ENCODE measurements at regions not wholly inside any gene's neighbourhood (a gene's known extent, or its start where the extent isn't known, plus 50 kb on each side); places are given as distances from the start of the nearest gene placed in this dataset.

DNA sequence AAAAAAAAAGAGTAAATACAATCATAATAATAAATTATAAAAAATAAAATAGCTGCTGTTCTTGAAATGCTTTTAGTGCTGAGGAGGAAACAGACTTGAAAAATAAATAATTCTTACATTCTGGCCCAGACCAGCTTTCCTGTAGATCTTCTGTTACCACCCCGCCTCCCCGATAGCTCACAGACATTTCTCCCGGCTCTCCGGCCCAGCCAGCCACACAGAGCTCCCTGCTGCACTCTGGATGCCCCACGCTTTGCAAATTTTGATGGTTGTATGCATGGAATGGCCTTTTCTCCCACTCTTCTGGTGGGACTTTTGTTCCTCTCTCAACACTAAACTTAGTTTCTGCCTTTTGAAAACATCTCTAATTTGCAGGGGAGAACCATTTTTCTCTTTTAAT lies 249.3 kb downstream of the ATP23 start:
- TF ChIP-seq EZH2phosphoT487 (IDR thresholded peaks at IDR 0.05; ENCODE audit: low read depth): no peak
- TF ChIP-seq, protein P1, sequence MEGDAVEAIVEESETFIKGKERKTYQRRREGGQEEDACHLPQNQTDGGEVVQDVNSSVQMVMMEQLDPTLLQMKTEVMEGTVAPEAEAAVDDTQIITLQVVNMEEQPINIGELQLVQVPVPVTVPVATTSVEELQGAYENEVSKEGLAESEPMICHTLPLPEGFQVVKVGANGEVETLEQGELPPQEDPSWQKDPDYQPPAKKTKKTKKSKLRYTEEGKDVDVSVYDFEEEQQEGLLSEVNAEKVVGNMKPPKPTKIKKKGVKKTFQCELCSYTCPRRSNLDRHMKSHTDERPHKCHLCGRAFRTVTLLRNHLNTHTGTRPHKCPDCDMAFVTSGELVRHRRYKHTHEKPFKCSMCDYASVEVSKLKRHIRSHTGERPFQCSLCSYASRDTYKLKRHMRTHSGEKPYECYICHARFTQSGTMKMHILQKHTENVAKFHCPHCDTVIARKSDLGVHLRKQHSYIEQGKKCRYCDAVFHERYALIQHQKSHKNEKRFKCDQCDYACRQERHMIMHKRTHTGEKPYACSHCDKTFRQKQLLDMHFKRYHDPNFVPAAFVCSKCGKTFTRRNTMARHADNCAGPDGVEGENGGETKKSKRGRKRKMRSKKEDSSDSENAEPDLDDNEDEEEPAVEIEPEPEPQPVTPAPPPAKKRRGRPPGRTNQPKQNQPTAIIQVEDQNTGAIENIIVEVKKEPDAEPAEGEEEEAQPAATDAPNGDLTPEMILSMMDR (IDR thresholded peaks at IDR 0.05; ENCODE audit: low read depth, low read length): no peak
